CD4-positive, alpha-beta T cell treated with Interleukin-6 at 100 ng/mL for 8 hours (primary cell): ENCODE measurements at regions not wholly inside any gene's neighbourhood (a gene's known extent, or its start where the extent isn't known, plus 50 kb on each side); places are given as distances from the start of the nearest gene placed in this dataset.

ENCODE experiments used
- DNase-seq: peaks from one replicate; pipeline ENCODE4 v3.0.0-alpha.2; 2020; ENCODE audit warnings: mixed read lengths, low spot score

DNA sequence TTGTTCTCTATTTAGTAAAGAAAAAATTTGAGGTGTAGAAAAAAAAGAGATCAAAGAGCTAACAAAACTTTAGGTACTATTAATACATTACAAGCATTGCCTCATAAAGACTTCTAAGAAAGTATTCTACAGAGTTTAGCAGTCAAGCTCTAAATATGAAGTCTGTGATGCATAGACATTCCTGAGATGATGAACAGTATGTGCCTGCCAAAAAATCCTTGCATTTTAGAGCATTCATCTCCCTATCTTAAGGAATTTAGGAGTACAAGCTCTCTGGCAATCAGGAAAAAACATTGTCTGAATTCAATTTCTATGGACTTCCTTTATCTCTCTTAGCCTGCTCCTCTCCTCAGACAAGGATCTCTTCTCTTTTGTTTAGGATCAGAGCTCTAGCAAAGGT is 202.6 kb upstream of the LRFN5 start:
- no peak for DNase-seq

DNA sequence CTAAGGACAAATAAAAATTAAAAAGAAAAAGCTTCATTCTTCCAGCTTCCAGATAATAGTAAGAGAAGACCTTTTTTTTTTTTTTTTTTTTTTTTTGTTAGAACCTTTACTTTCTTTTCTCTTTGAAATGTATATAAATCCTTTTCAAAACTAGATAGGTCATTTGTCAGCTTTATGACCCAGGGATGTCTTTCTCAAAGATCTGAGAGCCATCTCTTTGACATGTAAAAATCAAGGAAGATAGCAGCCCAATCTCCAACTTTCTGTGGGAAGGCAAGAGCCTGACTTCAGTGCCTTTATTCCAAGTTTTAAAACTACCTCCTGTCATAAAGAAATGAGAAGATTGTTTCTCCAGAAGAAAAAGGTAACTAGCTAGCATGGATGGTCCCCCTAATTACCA is 203.3 kb upstream of the LRFN5 start:
- DNase-seq: no peak

DNA sequence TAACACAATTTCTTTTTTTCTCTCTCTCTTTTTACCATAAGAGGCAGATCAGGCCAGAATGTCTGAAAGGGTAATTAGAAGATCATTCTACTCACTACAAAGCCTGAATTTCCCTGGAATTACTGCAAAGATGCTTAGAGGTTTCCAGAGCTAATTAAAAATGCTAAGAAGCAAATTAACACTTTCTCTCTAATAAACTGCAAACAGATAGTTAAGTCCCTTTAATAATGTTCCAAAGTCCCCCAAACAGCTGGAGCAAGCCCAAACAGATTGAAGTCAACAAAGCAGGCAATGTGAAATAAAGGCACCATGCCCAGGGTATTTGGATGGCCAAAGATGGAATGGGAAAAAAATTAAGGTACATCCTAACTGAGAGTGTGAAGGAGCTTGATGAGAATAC is 208.8 kb upstream of the LRFN5 start:
- DNase-seq: no peak

DNA sequence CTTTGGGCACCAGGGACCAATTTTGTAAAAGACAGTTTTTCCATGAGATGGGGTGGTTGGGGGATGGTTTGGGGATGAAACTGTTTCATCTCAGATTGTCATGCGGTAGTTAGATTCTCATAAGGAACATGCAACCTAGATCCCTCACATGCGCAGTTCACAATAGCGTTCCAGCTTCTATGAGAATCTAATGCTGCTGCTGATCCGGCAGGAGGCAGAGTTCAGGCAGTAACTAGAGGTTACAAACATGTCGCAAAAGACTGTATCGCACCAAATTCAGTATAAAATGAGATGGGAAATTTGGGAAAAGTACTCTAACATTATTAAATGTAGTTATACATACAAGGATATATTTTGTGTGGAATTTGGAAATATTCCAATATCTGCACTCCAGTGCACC is 213.2 kb upstream of the LRFN5 start:
- no peak for DNase-seq

DNA sequence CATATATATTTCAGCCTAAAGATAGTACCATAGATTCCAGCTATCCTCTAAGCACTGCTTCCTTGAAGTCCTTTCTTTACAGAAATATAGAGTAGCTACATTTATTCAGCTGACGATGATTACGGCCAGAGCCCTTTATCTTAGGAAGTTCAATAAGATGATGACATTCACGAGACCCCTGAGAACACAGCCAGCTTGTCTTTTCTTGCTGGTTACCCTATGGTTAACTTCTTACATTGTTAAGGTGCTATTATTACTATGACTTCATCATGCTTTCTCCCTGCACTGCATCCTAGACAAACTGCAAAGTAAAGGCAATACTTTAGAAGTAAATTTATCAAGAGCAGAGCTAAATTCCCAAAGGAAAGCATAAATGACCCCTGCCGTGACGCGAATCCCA is 214.4 kb upstream of the LRFN5 start:
- no peak for DNase-seq

DNA sequence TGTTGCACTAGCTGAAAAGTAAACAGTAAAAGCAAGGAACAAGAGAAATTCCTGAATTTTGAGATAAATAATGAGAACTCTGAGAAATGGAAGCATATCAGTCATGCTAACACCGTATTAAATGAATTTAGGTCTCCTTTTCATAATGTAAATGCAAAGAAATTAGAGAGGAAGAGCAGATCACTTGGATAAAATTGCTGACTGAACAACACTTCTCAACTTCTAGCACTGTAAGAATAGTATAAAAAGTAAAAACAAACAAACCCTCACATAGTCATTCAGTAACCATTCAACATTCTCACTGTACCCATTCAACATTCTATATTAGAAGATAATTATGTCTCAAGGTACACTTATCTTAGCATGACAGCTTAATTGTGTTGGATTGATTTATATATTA is 217.3 kb upstream of the LRFN5 start:
- DNase-seq: no peak

DNA sequence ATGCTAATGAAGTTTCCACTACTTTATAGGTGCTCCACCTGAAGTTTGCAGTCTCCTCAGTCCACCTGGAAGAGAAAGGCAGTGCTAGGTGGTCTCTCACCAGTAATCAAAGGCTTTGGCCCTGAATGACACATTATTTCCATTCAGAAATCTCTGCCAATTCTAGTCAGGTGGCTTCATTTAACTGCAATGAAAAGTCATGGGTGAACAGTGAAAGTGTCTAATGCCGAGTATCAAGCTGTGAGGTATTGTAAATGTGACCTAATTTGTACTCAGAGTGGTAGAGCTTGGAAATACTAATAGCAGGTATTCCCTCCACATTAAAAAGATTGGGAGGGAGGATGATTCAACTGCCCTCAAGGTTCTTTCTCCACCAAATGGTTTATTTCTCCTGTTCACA is 220.9 kb upstream of the LRFN5 start:
- DNase-seq: no peak

DNA sequence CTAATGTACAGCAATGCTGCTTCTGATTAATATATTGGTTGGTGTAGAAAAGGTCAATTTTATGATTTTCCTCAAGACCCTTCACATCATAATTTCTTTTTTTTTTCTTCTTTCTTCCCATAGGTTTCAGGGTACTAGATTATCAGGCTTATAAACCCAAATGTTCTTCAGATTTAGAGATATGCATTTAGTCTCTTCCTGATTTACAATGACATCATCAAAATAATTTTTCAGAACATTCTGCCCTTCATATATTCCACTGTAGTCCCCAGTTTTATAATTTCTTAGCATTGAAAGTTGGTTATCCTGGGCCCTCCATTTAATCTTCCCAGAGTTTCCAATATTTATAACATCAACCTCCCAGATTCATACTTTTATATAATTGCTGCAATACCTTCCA is 226.7 kb upstream of the LRFN5 start:
- DNase-seq: no peak

DNA sequence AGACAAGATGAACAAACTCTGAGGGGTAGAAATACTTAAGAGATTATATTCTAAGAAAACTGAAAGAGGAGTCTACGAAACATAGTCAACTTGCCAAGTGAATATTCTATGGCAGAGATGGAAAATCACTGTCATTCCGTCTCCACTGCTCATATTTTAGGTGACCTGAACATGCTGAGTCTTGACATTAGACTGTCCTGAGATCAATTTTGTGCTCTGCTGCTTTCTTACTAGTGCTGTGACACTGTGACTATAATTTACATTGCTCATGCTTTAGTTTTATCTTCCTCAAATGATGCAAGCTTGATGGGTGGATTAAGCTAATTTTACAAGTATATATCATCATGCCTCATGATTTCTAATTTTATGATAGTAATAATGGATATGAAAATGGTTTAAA is 228.2 kb upstream of the LRFN5 start:
- no peak for DNase-seq

DNA sequence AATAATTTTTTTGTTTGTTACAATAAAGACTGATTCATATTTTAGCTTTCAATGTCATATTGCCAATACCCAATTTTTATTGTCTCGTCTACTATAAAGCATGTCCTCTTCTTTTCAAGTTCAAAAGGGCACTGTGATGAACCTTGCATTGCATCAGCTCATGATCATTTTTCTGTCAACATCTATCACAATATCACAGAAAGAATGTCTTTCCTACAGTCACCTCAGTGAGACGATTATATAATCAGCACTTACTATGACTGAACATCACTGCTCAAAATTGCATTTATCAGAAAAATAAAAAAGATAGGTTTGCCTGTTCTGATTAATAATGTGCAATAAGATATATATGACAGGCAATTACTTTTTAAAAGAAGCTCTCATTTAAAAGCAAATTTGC is 228.7 kb upstream of the LRFN5 start:
- DNase-seq: no peak

DNA sequence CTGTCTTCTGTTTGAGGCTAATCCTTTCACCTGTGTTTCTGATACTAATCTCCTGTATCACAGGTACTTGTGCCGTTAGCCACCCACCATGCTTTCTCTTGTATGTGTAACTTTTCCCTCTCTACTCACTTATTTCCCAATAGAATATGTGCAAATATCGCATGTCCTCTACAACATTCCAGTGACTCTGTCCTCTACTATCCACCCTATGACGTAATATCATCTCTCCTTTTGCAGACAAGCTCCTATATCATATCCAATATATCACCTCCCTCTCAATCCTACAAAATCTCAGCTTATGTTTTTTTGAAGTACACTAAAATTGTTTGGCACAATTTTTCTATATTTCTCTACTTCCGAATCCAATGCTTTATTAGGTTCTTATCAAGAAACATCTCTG is 232.6 kb upstream of the LRFN5 start:
- no peak for DNase-seq

DNA sequence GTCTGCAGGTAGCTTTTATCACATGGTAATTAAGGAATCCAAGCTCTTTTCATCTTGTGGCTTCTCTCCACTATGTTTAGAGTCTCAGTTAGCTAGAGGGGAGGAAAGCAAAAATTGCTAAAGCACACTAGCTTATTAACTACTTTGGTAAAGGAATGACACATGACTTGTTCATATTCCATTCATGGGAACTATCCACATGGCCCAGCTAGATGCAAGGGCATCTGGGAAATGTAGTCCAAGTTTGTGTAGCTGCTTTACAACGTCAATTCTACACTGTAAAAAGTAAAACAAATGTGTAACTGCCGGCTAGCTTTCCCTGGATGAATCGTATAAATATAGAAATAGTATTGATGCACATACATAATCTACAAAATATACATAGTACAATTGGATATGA is 244.5 kb upstream of the LRFN5 start:
- no peak for DNase-seq

DNA sequence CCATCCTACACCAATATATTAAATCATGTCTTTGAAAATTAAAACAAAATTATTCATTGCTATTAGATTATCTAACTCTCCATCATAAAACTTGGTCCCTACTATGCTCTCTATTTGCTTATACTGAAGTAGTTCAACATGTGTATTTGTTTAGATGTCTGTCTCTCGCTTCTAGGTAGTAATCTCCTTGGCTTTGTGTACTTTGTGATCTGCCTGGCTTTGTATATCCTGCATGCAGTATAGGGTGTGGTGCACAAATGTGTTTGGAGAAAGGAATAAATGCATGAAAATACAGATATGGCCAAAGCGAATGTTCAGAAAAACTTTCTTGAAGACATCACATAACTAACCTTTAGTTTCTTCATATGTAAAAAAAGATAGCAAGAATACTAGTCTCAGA is 246.6 kb upstream of the LRFN5 start:
- DNase-seq: no peak

DNA sequence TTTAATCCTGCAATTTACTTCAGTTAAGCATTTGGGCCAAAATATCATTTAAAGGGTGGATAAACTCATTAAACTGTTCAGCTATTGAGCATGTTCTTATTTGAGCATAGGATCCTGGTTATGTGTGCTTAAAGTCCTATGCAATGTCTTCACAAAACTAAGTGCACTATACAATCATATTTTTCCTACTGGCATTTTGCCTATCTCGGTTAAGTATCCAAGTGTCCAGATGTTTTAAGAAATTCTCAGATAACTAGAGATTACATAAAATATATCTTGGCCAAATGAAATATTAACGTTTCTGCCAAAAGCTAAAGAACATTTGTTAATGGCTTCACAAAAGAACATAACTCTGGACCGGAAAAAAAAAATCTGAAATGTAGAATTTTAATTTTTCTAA is 250.8 kb upstream of the LRFN5 start:
- DNase-seq: no peak

DNA sequence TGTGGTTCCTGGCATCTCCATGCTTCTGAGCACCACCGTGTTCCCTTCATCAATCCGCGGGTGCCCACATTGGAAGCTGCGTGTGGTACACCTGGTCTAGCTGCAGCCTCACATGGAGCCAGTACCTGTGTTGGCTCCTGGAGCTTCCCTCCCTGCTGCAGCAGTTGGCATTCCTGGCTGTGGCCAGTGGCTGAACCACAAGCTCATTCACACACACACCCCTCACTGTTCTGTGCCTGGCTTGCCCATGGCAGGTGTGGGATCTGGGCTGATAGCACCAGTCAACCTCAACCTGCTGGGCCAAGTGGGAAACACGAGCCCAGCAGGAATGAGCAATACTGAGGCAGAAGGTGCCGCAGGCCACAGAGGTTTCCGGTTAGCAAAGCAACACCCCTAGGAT is 256.2 kb upstream of the LRFN5 start:
- DNase-seq: no peak

DNA sequence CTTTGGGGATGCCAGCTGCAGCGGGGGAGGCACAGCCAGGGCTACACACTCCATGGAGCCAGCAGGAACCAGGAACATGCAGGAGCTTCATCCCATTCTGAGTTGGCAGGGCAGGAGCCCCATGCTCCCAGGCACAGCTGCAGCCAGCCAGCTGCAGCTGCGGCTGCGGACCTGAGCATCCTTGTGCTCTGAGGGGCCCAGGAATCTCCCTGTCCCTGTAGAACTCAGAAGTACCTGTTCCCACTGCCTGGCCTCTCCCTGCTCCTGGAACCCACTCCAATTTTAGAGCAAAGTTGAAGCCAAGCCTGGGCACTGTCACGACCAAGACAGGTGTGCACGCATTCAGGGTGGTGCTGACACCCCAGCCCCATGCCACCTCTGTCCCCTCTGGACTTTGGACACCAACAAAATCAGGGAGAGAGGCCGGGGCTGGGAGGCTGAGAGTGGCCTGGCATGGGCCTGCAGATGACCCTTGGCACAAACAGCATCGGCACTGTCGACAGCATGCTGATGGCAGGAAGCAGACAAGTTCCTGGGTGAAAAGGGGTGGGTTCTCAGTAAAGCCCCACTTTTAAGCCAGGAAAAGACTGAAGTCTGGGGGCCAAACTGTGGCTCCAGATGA is 257.3 kb upstream of the LRFN5 start:
- no peak for DNase-seq

DNA sequence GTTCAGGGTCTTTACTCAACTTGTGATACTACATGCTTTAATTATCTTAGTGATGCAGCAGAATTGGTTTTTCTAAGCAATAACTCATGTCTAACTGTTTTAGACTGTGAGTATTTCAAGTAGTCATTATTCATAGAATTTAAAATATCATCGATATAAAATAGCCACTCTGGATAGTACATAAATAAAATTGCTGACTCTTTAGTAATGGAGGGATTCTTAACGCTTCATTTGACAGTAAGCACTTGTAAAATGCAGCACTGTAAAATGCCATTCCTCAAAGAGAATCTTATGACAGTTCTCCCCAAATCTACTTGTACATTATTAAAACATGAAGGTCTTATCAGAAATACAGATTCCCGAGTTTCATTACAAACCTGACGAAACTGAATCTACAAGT is 262.8 kb upstream of the LRFN5 start:
- no peak for DNase-seq

DNA sequence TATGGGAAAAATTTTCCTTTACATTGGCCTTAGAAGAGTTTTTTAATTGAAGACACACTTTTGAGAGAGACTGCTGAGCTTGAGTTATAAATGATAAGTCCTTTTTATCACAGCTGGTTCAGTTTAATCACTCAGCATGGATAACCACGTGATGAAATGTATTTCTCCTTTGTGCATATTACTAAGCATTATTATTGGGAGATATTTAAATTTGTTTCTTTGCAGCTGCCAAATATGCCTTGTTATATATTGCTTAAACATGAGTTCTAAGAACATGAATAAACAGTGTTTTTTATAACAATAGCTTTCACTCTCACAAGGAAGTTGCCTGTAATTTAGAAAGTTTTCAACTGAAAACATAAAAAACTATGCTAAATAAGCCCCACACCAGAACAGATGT is 293.5 kb upstream of the LRFN5 start:
- DNase-seq: no peak

DNA sequence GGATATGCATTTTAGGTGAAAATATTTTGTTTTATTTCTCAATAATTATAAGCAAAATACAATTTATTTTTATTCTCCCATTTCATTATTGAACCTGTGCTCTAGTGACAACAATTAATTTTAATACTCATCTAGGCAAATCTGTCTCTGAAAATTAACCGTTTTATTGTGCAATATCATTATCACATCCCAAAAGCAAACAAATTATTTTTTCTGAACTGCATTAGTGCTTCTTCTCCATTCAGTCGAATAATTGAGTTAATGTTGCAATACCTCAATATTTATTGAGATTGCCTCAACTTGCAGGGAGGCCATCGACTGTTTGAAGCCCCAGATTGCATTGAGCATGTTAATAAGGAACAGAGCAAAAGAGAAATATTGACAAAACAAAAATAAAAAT is 303.2 kb upstream of the LRFN5 start:
- no peak for DNase-seq

DNA sequence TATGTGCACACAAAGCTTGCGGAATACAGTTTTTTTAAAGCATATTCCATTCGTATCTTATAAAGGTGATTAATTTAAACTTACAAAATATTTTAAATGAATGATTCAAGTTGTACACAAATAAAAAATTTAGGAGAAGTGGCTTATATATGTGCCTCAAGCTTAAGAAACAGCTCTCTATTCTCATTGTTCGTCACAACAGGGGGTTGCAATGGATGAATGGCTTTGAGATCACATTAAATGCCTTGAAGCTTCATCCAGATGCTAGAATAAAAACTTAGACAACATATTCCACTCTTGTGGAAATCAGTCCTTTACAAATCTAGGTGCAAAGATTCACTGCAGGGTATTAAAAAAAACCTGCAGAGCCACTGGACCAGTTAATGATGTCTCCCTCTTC is 303.9 kb upstream of the LRFN5 start:
- no peak for DNase-seq

DNA sequence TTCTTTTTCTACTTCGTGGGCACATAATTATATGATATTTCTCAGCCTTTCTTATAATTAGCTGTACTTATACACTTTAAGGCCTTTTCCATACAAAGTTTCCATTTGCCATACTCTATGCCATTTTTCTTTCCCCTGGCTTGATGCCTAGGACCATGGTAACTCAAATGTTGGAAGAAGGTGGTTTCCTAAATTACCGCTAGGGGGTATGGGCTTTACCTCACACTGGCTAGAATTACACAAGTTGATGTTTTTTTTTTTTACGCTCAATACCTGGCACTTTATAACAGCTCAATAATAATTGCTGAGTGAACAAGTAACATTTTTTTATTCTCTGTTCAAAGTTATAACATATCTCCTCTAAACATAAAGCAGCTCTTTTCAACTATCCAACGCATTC is 306.8 kb upstream of the LRFN5 start:
- DNase-seq: no peak

DNA sequence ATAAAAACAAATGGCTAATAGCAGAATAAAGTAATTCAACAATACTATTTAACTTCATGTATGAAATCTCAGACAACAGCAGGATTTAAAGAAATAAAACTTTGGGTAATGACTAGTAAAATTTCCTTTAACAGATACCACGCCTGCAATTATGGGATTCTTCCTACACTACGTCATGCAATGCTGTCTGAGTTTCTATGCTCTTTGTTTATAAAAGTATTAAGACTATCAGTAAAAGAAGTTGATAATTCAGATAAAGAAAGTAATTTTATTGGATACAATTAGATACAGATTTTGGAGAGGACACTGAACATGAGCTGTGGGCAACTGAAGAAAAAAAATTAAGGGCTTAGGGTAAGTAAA is 308.4 kb upstream of the LRFN5 start:
- DNase-seq: no peak

DNA sequence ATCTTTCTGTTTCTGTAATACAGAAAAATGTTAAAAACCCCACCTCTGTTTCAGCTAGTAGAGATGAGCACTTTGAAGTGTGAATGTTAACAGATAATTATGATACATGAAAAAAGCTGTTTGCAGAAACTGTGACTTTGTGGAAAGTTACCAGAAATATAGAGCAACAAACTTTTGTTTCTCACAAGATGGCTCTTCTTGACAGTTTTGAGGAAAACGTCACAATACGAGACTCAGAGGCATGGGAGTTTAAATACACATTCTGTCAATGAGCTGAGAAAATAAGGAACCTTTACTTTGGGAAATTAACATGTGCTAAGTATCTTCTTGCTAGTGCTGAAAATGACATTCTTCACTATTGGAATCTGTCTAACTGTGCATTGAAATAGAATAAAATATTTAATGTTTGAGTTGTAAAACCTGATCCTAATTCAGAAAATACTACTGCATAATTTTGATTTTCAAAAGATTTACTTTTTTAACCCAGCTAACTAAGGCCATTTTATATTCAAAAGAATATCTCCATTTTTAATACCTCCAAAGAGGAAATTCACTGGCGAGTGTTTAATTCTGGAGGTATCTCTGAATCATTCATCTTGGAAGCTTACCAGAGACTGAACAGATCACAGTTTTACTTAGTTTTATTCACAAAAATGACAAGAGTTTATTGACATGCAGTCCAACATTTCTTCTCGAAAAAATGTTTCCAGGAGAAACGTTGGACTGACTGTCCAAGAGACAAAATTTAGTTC is 308.9 kb upstream of the LRFN5 start:
- DNase-seq: no peak

DNA sequence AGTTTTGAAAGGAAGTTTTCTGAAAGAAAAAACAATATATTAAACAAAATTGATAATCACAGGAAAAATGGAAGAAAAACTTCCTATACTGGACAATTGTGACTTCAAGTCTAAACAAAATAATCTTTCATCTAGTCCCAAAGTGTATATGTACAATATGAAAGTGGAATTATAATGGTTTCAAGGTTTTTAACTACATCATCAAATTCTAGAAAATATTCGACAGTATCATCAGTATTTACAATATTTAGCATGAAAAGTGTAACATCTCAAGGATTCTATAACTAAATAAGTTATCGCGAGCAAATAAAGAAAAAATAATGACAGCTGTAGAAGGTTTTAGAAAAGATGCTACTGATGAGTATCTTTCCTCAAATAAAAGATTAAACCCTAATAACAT is 310.9 kb upstream of the LRFN5 start:
- no peak for DNase-seq
